NB4 (cell line): ENCODE measurements at regions not wholly inside any gene's neighbourhood (a gene's known extent, or its start where the extent isn't known, plus 50 kb on each side); places are given as distances from the start of the nearest gene placed in this dataset.

Experiments used
- DNase-seq: peaks from one replicate; pipeline ENCODE4 v3.0.0; 2010; ENCODE audit warnings: low read depth
- H3K4me3 ChIP-seq: one replicate; pipeline ENCODE4 v1.5.1; 2011; ENCODE audit warnings: mild to moderate bottlenecking, low read depth, low read length, moderate library complexity
- CTCF ChIP-seq: IDR thresholded peaks from one replicate; pipeline ENCODE4 v1.5.1; 2012; ENCODE audit warnings: low read depth, low read length
- MAX ChIP-seq: IDR thresholded peaks from 2 replicates; pipeline ENCODE4 v1.6.1; 2011; ENCODE audit warnings: low read depth, low read length
- MYC ChIP-seq: IDR thresholded peaks from 2 replicates; pipeline ENCODE4 v1.6.1; 2011; ENCODE audit warnings: low read depth, low read length
- POLR2A ChIP-seq: IDR thresholded peaks from 2 replicates; pipeline ENCODE4 v1.6.1; 2011; ENCODE audit warnings: mild to moderate bottlenecking; ENCODE audit not compliant: insufficient read length; ENCODE audit errors: extremely low read depth

- TF ChIP-seq POLR2A (no peak), MAX (no peak), MYC (no peak), CTCF (no peak)
- H3K4me3 ChIP-seq: no peak overlapping the region
- no peak for DNase-seq
Observed at GRCh38 chr6:144896289-144896688, 611.2 kb downstream of the UTRN start.

DNA sequence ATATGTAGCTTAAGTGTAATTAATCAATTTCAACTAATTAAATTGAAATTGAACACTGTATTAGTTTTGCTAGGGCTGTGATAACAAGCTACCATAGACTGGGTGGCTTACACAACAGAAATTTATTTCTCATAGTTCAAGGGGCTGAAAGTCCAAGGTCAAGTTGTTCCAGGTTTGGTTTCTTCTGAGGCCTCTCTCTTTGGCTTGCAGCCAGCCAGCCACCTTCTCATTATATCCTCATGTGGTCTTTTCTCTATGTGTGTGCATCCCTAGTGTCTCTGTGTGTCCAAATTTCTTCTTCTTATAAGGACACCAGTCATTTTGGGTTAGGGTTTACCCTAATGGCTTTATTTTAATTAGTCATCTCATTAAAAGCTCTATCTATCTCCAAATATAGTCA lies 611.7 kb downstream of the UTRN start:
- no peak for DNase-seq
- no peak for TF ChIP-seq MYC
- TF ChIP-seq CTCF: no peak
- no peak for TF ChIP-seq POLR2A
- no peak for TF ChIP-seq MAX
- H3K4me3 ChIP-seq: no peak overlapping the region

- DNase-seq: no peak
- TF ChIP-seq CTCF (no peak), POLR2A (no peak), MYC (no peak), MAX (no peak)
Observed at GRCh38 chr6:144897441-144897921, 612.3 kb downstream of the UTRN start.

DNA sequence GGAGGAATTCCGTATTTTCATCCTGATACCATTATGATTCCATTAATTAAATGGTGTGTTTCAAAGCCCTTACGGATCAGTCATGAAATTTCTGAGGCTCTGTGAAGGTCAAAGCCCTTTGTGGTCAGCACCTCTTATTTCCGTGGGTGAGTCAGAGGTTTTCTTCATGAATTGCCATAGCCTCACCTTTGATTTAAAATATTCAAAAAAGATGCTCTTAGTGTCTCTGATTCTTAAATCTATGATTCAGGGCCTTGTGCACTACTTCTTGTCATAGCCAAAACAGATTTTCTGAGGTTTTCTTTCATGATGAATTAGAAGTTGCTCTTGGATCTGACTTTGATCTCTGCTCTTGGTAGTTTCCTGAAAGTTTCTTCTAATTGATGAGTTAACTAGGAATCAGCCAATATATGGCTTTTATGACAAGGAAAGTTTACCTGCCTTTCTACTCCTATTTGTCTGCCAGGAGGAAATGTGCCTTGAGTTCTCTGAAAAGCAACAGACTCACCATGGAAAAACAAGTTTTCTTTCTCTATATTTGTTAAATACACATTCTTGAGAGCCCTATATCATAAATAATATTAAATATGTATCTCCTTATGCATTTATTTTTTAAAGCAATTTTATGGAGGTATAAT lies 613.0 kb downstream of the UTRN start:
- DNase-seq: no peak
- no peak overlapping the region for H3K4me3 ChIP-seq
- TF ChIP-seq MYC (no peak), POLR2A (no peak), MAX (no peak), CTCF (no peak)

More at GRCh38 chr6:144897441-144897921, 612.3 kb downstream of the UTRN start:
- H3K4me3 ChIP-seq: no peak overlapping the region

- H3K4me3 ChIP-seq: no peak overlapping the region
- DNase-seq: no peak
- no peak for TF ChIP-seq MYC
- no peak for TF ChIP-seq MAX
- no peak for TF ChIP-seq POLR2A
- TF ChIP-seq CTCF: no peak
Observed at GRCh38 chr6:144898741-144899140, 613.6 kb downstream of the UTRN start.
